Bronchial epithelial cell (primary cell): ENCODE measurements at regions not wholly inside any gene's neighbourhood (a gene's known extent, or its start where the extent isn't known, plus 50 kb on each side); places are given as distances from the start of the nearest gene placed in this dataset.
"Not testable (repeated sequence)": the region's sequence is repeated elsewhere in the genome, so short reads cannot be mapped to it uniquely, and the experiment has no call there.

Source experiments
- DNase-seq: peaks from one replicate; pipeline ENCODE4 v3.0.0-alpha.2; 2010; ENCODE audit warnings: low read depth
- FAIRE-seq: peaks from 2 replicates; lab custom pipeline; 2011; peaks lifted over from hg19 to GRCh38; lab: Jason Lieb, UNC
- H3K27me3 ChIP-seq: 2 replicates; pipeline ENCODE4 v1.5.1; 2011; ENCODE audit warnings: low read length; ENCODE audit not compliant: control insufficient read depth, insufficient read depth
- H3K36me3 ChIP-seq: 2 replicates; pipeline ENCODE4 v1.5.1; 2011; ENCODE audit warnings: low read length; ENCODE audit not compliant: control insufficient read depth, insufficient read depth
- H3K4me3 ChIP-seq: 2 replicates; pipeline ENCODE4 v1.5.1; 2011; ENCODE audit warnings: mild to moderate bottlenecking, low read depth, low read length, control low read depth
- CTCF ChIP-seq: IDR thresholded peaks from 2 replicates; pipeline ENCODE4 v1.5.1; 2011; ENCODE audit warnings: mild to moderate bottlenecking, moderate library complexity, low read length, control low read depth, inconsistent platforms; ENCODE audit not compliant: insufficient read depth, severe bottlenecking

GRCh38 chr10:47165711-47166404 is 134.1 kb upstream of the GDF10 start:
- Histone ChIP-seq H3K36me3 (no peaks in the 10 kb centered on the region), H3K27me3 (no peaks in the 10 kb centered on the region), H3K4me3 (no peak overlapping the region)
- FAIRE-seq: no peak
- no peak for TF ChIP-seq CTCF
- no peak for DNase-seq

GRCh38 chr10:47166405-47166777 is 133.6 kb upstream of the GDF10 start:
- no peaks in the 10 kb centered on the region for H3K27me3 ChIP-seq
- no peak for FAIRE-seq
- no peaks in the 10 kb centered on the region for H3K36me3 ChIP-seq
- no peak for TF ChIP-seq CTCF
- DNase-seq: no peak
- H3K4me3 ChIP-seq: no peak overlapping the region

GRCh38 chr10:47166808-47167581 is 133.0 kb upstream of the GDF10 start:
- not testable (repeated sequence) for H3K36me3 ChIP-seq, H3K4me3 ChIP-seq, FAIRE-seq, H3K27me3 ChIP-seq, DNase-seq

GRCh38 chr10:47167591-47167990 is 132.4 kb upstream of the GDF10 start:
- no peak for FAIRE-seq
- DNase-seq: no peak
- Histone ChIP-seq H3K36me3 (no peaks in the 10 kb centered on the region), H3K27me3 (no peaks in the 10 kb centered on the region), H3K4me3 (no peak overlapping the region)
- TF ChIP-seq CTCF: no peak

GRCh38 chr10:47169581-47169980 is 130.4 kb upstream of the GDF10 start:
- H3K27me3 ChIP-seq: no peaks in the 10 kb centered on the region
- H3K36me3 ChIP-seq: no peaks in the 10 kb centered on the region
- DNase-seq (no peak), FAIRE-seq (no peak)
- TF ChIP-seq CTCF: no peak
- no peak overlapping the region for H3K4me3 ChIP-seq

GRCh38 chr10:47173929-47174442 is 126.0 kb upstream of the GDF10 start:
- no peaks in the 10 kb centered on the region for H3K27me3 ChIP-seq
- TF ChIP-seq CTCF: no peak
- no peaks in the 10 kb centered on the region for H3K36me3 ChIP-seq
- no peak for DNase-seq
- FAIRE-seq: no peak
- no peak overlapping the region for H3K4me3 ChIP-seq
